Uterus (tissue), 3 donors: ENCODE measurements at regions not wholly inside any gene's neighbourhood (a gene's known extent, or its start where the extent isn't known, plus 50 kb on each side); places are given as distances from the start of the nearest gene placed in this dataset.

ENCODE experiments used
- DNase-seq, 2 donors: peaks; one replicate each; pipeline ENCODE4 v3.0.0-alpha.2; 2019 to 2020
- H3K27ac ChIP-seq, 2 donors: fragments of 200-600 bp; sonication (generic); 1 replicate in 1 of 2; 2 replicates in 1 of 2; pipeline ENCODE4 v1.5.1; 2016 to 2018
- H3K27me3 ChIP-seq, 2 donors: fragments of 200-600 bp; sonication (generic); one replicate each; pipeline ENCODE4 v1.5.1; 2018 to 2019; ENCODE audit warnings: control low read depth in 1 of 2
- H3K36me3 ChIP-seq, 2 donors: fragments of 200-600 bp; sonication (generic); one replicate each; pipeline ENCODE4 v1.5.1; 2019; ENCODE audit warnings: control low read depth in 1 of 2
- H3K4me1 ChIP-seq, 2 donors: fragments of 200-600 bp; sonication (generic); one replicate each; pipeline ENCODE4 v1.5.1; 2018 to 2019; ENCODE audit warnings: control low read depth in 1 of 2
- H3K4me3 ChIP-seq, 2 donors: fragments of 200-600 bp; sonication (generic); 1 replicate in 1 of 2; 2 replicates in 1 of 2; pipeline ENCODE4 v1.5.1; 2018 to 2019; ENCODE audit warnings: mild to moderate bottlenecking in 1 of 2
- H3K9me3 ChIP-seq, 2 donors: fragments of 200-600 bp; sonication (generic); one replicate each; pipeline ENCODE4 v1.5.1; 2019; ENCODE audit warnings: control low read depth in 1 of 2
- CTCF ChIP-seq, 4 experiments: fragments of 200-600 bp in 2 of 4; fragments of 450-650 bp in 2 of 4; sonication (generic) in 2 of 4; IDR thresholded peaks; one replicate each; pipeline ENCODE4 v1.5.1; 2016 to 2019; ENCODE audit warnings: antibody characterized with exemption in 4 of 4, mild to moderate bottlenecking in 2 of 4, moderate library complexity in 1 of 4
- POLR2A ChIP-seq, 2 donors: fragments of 450-650 bp; IDR thresholded peaks; one replicate each; pipeline ENCODE4 v1.6.1; 2016; ENCODE audit warnings: antibody characterized with exemption in 2 of 2, mild to moderate bottlenecking in 1 of 2, moderate library complexity in 1 of 2
- intact Hi-C: fragments of 100-400 bp; cut with DNase I; formaldehyde crosslinking; loops from one replicate; pipeline ENCODE4 v1.15.1; 2023; ENCODE audit warnings: low total_unique reads
- donor health status: DM: yes; HTN: yes; CAD: no.

GRCh38 chr13:26950968-26951367, 190.4 kb upstream of the GPR12 start:
- Histone ChIP-seq H3K27ac (no peak overlapping the region), H3K36me3 (no peaks in the 10 kb centered on the region), H3K9me3 (no peaks in the 10 kb centered on the region), H3K27me3 (no peaks in the 10 kb centered on the region), H3K4me1 (no peaks in the 10 kb centered on the region), H3K4me3 (no peak overlapping the region)
- TF ChIP-seq POLR2A (IDR thresholded peaks at IDR 0.05) (no peak), CTCF (IDR thresholded peaks at IDR 0.05) (no peak)
- no peak for DNase-seq
- intact Hi-C loops: no loop called here

GRCh38 chr13:26950546-26950945, 190.0 kb upstream of the GPR12 start:
- Histone ChIP-seq H3K27ac (no peak overlapping the region), H3K9me3 (no peaks in the 10 kb centered on the region), H3K4me1 (no peaks in the 10 kb centered on the region), H3K27me3 (no peaks in the 10 kb centered on the region), H3K4me3 (no peak overlapping the region), H3K36me3 (no peaks in the 10 kb centered on the region)
- intact Hi-C loops: no loop called here
- TF ChIP-seq CTCF (IDR thresholded peaks at IDR 0.05): no peak
- no peak for TF ChIP-seq POLR2A (IDR thresholded peaks at IDR 0.05)
- no peak for DNase-seq

- TF ChIP-seq POLR2A (IDR thresholded peaks at IDR 0.05) (no peak), CTCF (IDR thresholded peaks at IDR 0.05) (no peak)
- intact Hi-C loops: no loop called here
- Histone ChIP-seq H3K4me3 (no peak overlapping the region), H3K4me1 (no peaks in the 10 kb centered on the region), H3K27me3 (no peaks in the 10 kb centered on the region), H3K36me3 (no peaks in the 10 kb centered on the region), H3K9me3 (no peaks in the 10 kb centered on the region), H3K27ac (no peak overlapping the region)
- DNase-seq: no peak
Observed at GRCh38 chr13:26949701-26950502, 189.3 kb upstream of the GPR12 start.

GRCh38 chr13:26948353-26948752, 187.8 kb upstream of the GPR12 start:
- TF ChIP-seq POLR2A (IDR thresholded peaks at IDR 0.05): no peak
- TF ChIP-seq CTCF (IDR thresholded peaks at IDR 0.05): no peak
- DNase-seq: no peak
- intact Hi-C loops: no loop called here
- Histone ChIP-seq H3K9me3 (no peaks in the 10 kb centered on the region), H3K27me3 (no peaks in the 10 kb centered on the region), H3K27ac (no peak overlapping the region), H3K36me3 (no peaks in the 10 kb centered on the region), H3K4me3 (no peak overlapping the region), H3K4me1 (no peaks in the 10 kb centered on the region)

GRCh38 chr13:26946684-26947343, 186.2 kb upstream of the GPR12 start:
- H3K4me1 ChIP-seq: no peaks in the 10 kb centered on the region
- intact Hi-C loops: no loop called here
- DNase-seq: no peak
- no peak overlapping the region for H3K4me3 ChIP-seq
- no peak overlapping the region for H3K27ac ChIP-seq
- H3K27me3 ChIP-seq: no peaks in the 10 kb centered on the region
- no peaks in the 10 kb centered on the region for H3K36me3 ChIP-seq
- H3K9me3 ChIP-seq: no peaks in the 10 kb centered on the region
- TF ChIP-seq CTCF (IDR thresholded peaks at IDR 0.05): peak; percentile 36 to 71 (median 68)
- TF ChIP-seq POLR2A (IDR thresholded peaks at IDR 0.05): no peak
